Epithelial cell of esophagus (primary cell): ENCODE measurements at regions not wholly inside any gene's neighbourhood (a gene's known extent, or its start where the extent isn't known, plus 50 kb on each side); places are given as distances from the start of the nearest gene placed in this dataset.

Experiments used
- DNase-seq: peaks from one replicate; pipeline ENCODE4 v3.0.0; 2010; ENCODE audit warnings: low read depth
- H3K4me3 ChIP-seq: 2 replicates; pipeline ENCODE4 v1.5.1; 2011; ENCODE audit warnings: mild to moderate bottlenecking, low read length, control low read depth
- CTCF ChIP-seq: IDR thresholded peaks from 2 replicates; pipeline ENCODE4 v1.5.1; 2011; ENCODE audit warnings: low read depth, mild to moderate bottlenecking, low read length, control low read depth, inconsistent platforms; ENCODE audit not compliant: insufficient read depth; ENCODE audit errors: missing control alignments

- H3K4me3 ChIP-seq: no peak overlapping the region
- DNase-seq: no peak
- no peak for TF ChIP-seq CTCF
These were observed 263.9 kb downstream of the GLI2 start for GRCh38 chr2:120999377-121000097.

GRCh38 chr2:121000804-121001203, 265.1 kb downstream of the GLI2 start:
- no peak for TF ChIP-seq CTCF
- no peak overlapping the region for H3K4me3 ChIP-seq
- DNase-seq: no peak

- no peak for DNase-seq
- no peak overlapping the region for H3K4me3 ChIP-seq
- TF ChIP-seq CTCF: no peak
These were observed 266.0 kb downstream of the GLI2 start for GRCh38 chr2:121001641-121002040.

DNA sequence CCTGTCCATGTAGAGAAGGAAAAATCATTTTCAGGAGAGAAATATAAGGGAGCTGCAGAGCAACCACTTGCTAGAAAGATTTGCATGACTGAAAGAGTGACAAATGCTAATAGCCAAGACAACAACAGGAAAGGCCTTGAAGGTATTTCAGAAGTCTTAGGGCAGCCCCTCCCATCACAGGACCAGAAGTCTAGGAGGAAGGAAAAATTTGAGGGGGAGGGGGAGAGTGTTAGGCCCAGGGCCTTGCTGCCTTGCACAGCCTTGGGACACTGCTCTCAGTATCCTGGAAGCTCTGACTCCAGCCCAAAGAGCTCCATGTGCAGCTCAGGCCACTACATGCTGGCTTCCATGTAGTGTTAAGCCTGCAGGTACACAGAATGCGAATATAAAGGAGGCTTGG, 266.9 kb downstream of the GLI2 start:
- no peak for TF ChIP-seq CTCF
- DNase-seq: no peak
- no peak overlapping the region for H3K4me3 ChIP-seq

DNA sequence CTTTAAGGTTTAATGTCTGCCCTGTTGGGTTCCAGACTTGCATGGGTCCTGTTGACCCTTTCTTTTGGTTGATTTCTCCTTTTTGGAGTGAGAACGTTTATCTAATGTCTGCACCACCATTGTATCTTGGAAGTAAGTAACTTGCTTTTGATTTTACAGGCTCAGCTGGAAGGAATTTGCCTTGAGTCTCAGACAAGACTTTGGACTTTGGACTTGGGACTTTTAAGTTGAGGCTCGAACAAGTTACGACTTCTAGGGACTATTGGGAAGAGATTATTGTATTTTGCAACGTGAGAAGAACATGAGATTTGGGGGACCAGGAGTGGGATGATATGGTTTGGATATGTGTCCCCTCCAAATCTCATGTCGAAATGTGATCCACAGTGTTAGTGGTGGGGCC, 267.7 kb downstream of the GLI2 start:
- H3K4me3 ChIP-seq: no peak overlapping the region
- TF ChIP-seq CTCF: no peak
- DNase-seq: no peak

DNA sequence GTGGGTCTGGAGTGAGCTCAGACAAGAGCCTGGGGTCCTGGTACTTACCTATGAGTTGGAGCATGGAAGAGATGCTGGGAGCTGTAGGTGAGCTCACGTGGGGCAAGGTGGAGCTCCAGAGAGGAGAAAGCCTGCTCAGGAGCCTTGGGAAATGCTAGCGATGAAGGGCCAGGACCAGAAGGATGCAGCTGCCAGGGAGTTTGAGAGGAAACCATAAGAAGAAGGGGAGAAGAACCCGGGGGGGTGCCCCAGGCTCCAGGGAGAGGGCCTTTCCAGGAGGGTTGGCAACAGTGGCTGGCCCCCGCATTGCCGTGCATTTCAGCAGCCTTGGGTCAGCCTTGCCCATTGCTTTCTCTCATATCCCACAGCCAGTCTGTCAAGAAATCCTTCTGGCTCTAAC, 268.7 kb downstream of the GLI2 start:
- no peak for DNase-seq
- no peak for TF ChIP-seq CTCF
- H3K4me3 ChIP-seq: no peak overlapping the region

GRCh38 chr2:121004950-121005349, 269.3 kb downstream of the GLI2 start:
- DNase-seq: peak; percentile 34
- no peak overlapping the region for H3K4me3 ChIP-seq
- no peak for TF ChIP-seq CTCF
